GM12892 (cell line): ENCODE measurements at regions not wholly inside any gene's neighbourhood (a gene's known extent, or its start where the extent isn't known, plus 50 kb on each side); places are given as distances from the start of the nearest gene placed in this dataset.

Experiments used
- DNase-seq: peaks from one replicate; pipeline ENCODE4 v3.0.0; 2011; ENCODE audit not compliant: insufficient read length
- FAIRE-seq: peaks from 2 replicates; lab custom pipeline; 2011; peaks lifted over from hg19 to GRCh38; lab: Jason Lieb, UNC
- POLR2A ChIP-seq: IDR thresholded peaks from 2 replicates; pipeline ENCODE4 v1.6.1; 2011; ENCODE audit warnings: low read depth, low read length, control low read depth
- POLR2AphosphoS5 ChIP-seq: IDR thresholded peaks from 2 replicates; pipeline ENCODE4 v1.6.1; 2011; ENCODE audit warnings: low read depth, low read length, control low read depth
- TAF1 ChIP-seq: IDR thresholded peaks from 2 replicates; pipeline ENCODE4 v1.6.1; 2011; ENCODE audit warnings: low read depth, mild to moderate bottlenecking, control low read depth, low read length, borderline replicate concordance

DNA sequence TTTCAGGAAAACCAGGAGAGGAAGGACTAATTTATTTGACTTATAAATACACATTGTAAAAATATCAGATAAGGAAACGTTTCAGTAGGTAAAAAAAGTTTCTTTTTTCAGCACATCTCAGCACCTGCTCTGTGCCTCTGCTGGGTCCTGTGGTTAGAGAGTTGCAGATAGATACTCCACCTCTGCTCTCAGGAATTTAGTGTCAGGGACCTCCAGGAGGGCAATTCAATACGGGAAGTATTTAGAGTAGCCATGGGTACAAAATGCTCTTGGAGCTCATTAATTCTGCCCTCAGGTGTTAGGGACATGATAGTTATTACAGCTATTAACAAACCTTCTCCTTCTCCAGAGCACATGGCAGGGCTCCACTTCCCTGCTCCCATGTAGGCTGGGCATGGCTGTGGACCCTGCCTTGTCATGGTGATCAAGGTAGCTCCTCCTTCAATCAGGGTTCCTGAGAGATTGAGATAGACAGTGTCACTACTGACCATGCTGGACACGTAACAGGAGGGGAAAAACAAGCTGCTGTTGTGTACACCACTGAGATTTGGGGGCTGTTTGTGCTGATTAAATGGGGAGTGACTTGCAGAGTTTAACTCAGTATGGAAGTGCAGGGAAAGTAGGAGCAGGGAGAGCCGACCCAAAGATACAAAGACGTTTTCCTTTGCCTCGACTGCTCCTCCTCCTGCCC lies 185.6 kb upstream of the COPS8 start:
- DNase-seq (no peak), FAIRE-seq (no peak)
- TF ChIP-seq POLR2AphosphoS5 (no peak), POLR2A (no peak), TAF1 (no peak)

DNA sequence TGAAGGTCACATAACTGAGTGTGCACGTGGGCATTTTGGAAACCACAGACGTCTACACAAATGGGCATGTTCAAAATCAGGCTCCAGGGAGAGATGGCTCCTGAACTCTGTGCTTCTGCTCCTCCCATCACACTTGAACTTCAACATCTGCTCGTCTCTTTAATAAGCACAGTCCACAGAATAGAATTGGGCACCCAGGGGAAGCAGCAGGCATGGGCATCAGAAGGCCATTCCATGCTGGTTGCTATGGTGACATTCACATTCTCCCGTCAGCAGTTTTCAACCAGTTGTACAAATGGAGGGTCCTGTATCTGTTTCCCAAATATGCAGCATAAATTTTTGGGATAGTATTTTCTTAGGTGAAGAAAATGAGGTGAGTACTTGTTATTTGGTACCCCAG lies 183.7 kb upstream of the COPS8 start:
- no peak for DNase-seq
- FAIRE-seq, result no peak

GRCh38 chr2:236903978-236904377 lies 181.7 kb upstream of the COPS8 start:
- FAIRE-seq (no peak), DNase-seq (no peak)
- TF ChIP-seq POLR2AphosphoS5, result no peak
- no peak for TF ChIP-seq POLR2A
- no peak for TF ChIP-seq TAF1

More for the DNA sequence above, 183.7 kb upstream of the COPS8 start:
- TF ChIP-seq POLR2A (no peak), TAF1 (no peak), POLR2AphosphoS5 (no peak)

- TF ChIP-seq POLR2AphosphoS5 (no peak), POLR2A (no peak), TAF1 (no peak)
- no peak for FAIRE-seq
- no peak for DNase-seq
These were observed 181.1 kb upstream of the COPS8 start for GRCh38 chr2:236904389-236905263.

DNA sequence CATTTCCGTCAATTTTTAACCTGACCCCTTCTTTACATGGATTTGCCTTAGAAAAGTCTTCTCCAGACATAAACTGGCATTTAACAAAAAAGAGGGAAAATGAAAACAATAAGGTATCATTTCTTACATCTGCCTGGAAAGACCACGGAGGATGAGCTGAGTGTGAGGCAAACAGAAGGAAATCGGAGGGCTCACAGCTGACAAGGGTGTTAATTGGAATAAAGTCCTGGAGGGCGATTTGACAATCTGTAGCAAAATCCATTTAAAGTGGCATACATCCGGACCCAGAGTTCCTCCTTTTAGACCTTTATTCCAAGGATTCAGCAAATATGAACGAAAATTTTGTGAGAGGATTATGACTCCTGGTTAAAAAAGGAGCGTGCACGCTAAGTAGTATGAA lies 179.7 kb upstream of the COPS8 start:
- TF ChIP-seq POLR2AphosphoS5 (no peak), POLR2A (no peak), TAF1 (no peak)
- DNase-seq (no peak), FAIRE-seq (no peak)

DNA sequence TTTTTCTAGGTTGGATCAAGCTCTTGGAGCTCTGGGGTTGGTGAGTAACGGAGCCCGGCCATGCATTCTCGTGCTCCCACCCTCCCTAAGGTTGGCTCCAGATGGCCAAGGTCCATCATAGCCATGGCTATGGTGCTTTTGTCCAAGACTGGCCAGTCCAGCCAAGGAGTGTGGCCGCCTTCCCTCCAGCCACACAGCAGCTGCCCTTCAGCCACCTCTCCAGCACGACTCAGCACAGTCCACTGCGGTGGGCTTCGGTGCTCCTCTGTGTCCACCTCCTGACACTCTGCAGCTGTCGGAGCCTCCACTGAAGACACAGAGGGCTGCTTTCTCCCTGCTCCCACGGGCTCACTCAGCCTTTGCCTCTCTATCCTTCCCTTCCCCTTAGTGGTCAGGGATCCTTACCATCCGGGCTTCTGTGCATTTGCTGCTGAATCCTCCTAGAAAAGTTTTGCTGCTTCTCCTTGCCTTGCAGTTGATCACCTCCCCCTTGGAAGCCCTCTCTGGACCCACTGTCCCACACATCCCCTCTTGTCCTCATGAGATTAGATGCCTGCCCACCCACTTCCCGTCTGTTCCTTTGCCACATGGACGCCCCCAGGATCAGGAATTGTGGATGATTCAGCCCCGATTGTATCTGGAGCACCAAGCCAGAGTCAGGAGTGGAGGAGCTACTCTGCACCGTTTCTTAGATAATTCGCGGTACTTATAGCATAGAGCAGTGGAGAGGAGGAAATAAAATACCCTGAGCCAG lies 177.1 kb upstream of the COPS8 start:
- TF ChIP-seq TAF1 (no peak), POLR2AphosphoS5 (no peak), POLR2A (no peak)
- FAIRE-seq, result no peak
- DNase-seq, result no peak

GRCh38 chr2:236909193-236909504 lies 176.5 kb upstream of the COPS8 start:
- TF ChIP-seq POLR2AphosphoS5, result no peak
- TF ChIP-seq POLR2A, result no peak
- no peak for TF ChIP-seq TAF1
- DNase-seq (no peak), FAIRE-seq (no peak)

- DNase-seq (no peak), FAIRE-seq (no peak)
- no peak for TF ChIP-seq POLR2AphosphoS5
- TF ChIP-seq TAF1, result no peak
- TF ChIP-seq POLR2A, result no peak
These were observed 175.9 kb upstream of the COPS8 start for GRCh38 chr2:236909802-236910201.

- DNase-seq, result no peak
- no peak for TF ChIP-seq TAF1
- TF ChIP-seq POLR2AphosphoS5, result no peak
- TF ChIP-seq POLR2A, result no peak
- FAIRE-seq, result no peak
These were observed 174.8 kb upstream of the COPS8 start for GRCh38 chr2:236910781-236911495.

DNA sequence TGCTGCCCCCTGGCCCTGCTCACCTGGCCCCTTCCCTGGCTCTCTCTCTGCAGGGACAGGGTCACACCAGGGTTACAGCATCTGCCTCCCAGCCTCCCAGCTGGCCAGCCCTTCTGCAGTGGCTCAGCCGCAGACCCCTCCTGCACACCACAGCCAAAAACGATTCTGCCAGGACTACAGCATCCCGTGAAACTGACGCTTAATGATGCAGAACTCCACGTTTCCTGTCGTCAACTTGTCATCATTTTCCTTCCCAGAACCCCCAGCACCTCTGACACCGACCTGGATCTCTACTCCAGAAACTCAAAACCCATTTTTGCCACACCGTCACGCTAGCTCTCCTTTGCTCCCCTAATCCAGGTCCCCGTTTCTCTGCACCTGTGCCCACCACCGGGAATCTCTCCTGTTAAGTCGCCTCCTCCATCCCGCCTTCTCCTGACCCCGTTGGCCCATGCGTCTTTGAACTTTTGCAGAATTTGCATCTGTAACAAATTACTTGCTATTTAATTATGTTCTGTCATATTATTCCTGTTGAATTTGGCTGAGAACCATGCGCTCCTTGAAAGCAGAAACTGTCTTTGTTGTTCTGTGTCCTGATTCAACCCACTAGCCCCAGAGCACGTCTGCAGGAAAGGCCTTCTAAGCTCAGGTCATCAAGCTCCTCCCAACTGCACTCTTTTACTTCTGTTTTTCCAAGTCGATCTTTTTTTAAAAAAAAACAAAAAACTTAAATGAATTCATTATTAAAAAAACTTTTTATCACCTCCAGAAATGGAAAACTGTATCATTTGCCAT lies 173.2 kb upstream of the COPS8 start:
- DNase-seq (no peak), FAIRE-seq (no peak)
- TF ChIP-seq POLR2A (no peak), TAF1 (no peak), POLR2AphosphoS5 (no peak)
